Breast epithelium (tissue), 4 donors: ENCODE measurements at regions not wholly inside any gene's neighbourhood (a gene's known extent, or its start where the extent isn't known, plus 50 kb on each side); places are given as distances from the start of the nearest gene placed in this dataset.

ENCODE experiments used
- DNase-seq, 2 donors: peaks; one replicate each; pipeline ENCODE4 v3.0.0-alpha.2; 2019; ENCODE audit warnings: low spot score in 2 of 2
- H3K27ac ChIP-seq, 2 donors: fragments of 200-600 bp; sonication (generic) in 1 of 2; one replicate each; pipeline ENCODE4 v1.5.1; 2016 to 2019; ENCODE audit warnings: mild to moderate bottlenecking in 1 of 2
- H3K27me3 ChIP-seq, 2 donors: fragments of 200-600 bp; sonication (generic) in 1 of 2; one replicate each; pipeline versions ENCODE4 v1.5.1 to v1.6.0; 2017 to 2019; ENCODE audit warnings: control low read depth in 1 of 2, mild to moderate bottlenecking in 1 of 2
- H3K36me3 ChIP-seq: fragments of 200-600 bp; one replicate; pipeline ENCODE4 v1.5.1; 2019
- H3K4me1 ChIP-seq, 2 donors: fragments of 200-600 bp; sonication (generic); one replicate each; pipeline ENCODE4 v1.5.1; 2016 to 2019; ENCODE audit warnings: control low read depth in 1 of 2
- H3K4me3 ChIP-seq, 3 donors: fragments of 200-600 bp; sonication (generic); 1 replicate in 2 of 3; 2 replicates in 1 of 3; pipeline ENCODE4 v1.5.1; 2016 to 2019; ENCODE audit warnings: mild to moderate bottlenecking in 3 of 3, moderate library complexity in 2 of 3
- H3K9me3 ChIP-seq, 2 donors: fragments of 200-600 bp; sonication (generic) in 1 of 2; one replicate each; pipeline ENCODE4 v1.5.1; 2016 to 2019; ENCODE audit warnings: control low read depth in 1 of 2
- CTCF ChIP-seq, 3 donors: fragments of 450-650 bp; IDR thresholded peaks; one replicate each; pipeline ENCODE4 v1.5.1; 2016 to 2017; ENCODE audit warnings: antibody characterized with exemption in 3 of 3, mild to moderate bottlenecking in 3 of 3, moderate library complexity in 3 of 3
- POLR2A ChIP-seq: fragments of 450-650 bp; IDR thresholded peaks from one replicate; pipeline ENCODE4 v1.6.1; 2016; ENCODE audit warnings: antibody characterized with exemption, mild to moderate bottlenecking, moderate library complexity
- POLR2AphosphoS5 ChIP-seq, 3 donors: sonication (generic); formaldehyde crosslinking; IDR thresholded peaks; one replicate each; pipeline ENCODE4 v1.6.1; 2017; ENCODE audit warnings: antibody characterized with exemption in 3 of 3
- intact Hi-C: fragments of 100-400 bp; cut with DNase I; formaldehyde crosslinking; loops from one replicate; pipeline ENCODE4 v1.15.1; 2023; ENCODE audit warnings: low total_unique reads

GRCh38 chr5:26761045-26761444 is 277.3 kb downstream of the CDH9 start:
- H3K36me3 ChIP-seq = no peaks in the 10 kb centered on the region
- H3K27ac ChIP-seq = no peak overlapping the region
- no peaks in the 10 kb centered on the region for H3K4me1 ChIP-seq
- TF ChIP-seq POLR2AphosphoS5 (IDR thresholded peaks at IDR 0.05) = no peak
- no peak for TF ChIP-seq POLR2A
- TF ChIP-seq CTCF (IDR thresholded peaks at IDR 0.05) = no peak
- no peak overlapping the region for H3K4me3 ChIP-seq
- intact Hi-C loops = no loop called here
- DNase-seq = no peak
- H3K27me3 ChIP-seq = no peaks in the 10 kb centered on the region
- H3K9me3 ChIP-seq = no peaks in the 10 kb centered on the region

- no peak overlapping the region for H3K4me3 ChIP-seq
- no peak for DNase-seq
- H3K27me3 ChIP-seq = no peaks in the 10 kb centered on the region
- H3K4me1 ChIP-seq = no peaks in the 10 kb centered on the region
- H3K27ac ChIP-seq = no peak overlapping the region
- no peaks in the 10 kb centered on the region for H3K36me3 ChIP-seq
- intact Hi-C loops = no loop called here
- TF ChIP-seq CTCF (IDR thresholded peaks at IDR 0.05) = no peak
- TF ChIP-seq POLR2A = no peak
- TF ChIP-seq POLR2AphosphoS5 (IDR thresholded peaks at IDR 0.05) = no peak
- no peaks in the 10 kb centered on the region for H3K9me3 ChIP-seq
These were observed 280.4 kb downstream of the CDH9 start for GRCh38 chr5:26757941-26758340.

- Histone ChIP-seq H3K27ac (no peak overlapping the region), H3K27me3 (no peaks in the 10 kb centered on the region), H3K36me3 (no peaks in the 10 kb centered on the region), H3K4me1 (no peaks in the 10 kb centered on the region), H3K9me3 (no peaks in the 10 kb centered on the region), H3K4me3 (no peak overlapping the region)
- TF ChIP-seq POLR2AphosphoS5 (IDR thresholded peaks at IDR 0.05) (no peak), POLR2A (no peak), CTCF (IDR thresholded peaks at IDR 0.05) (no peak)
- no peak for DNase-seq
- intact Hi-C loops = no loop called here
These were observed 288.6 kb downstream of the CDH9 start for GRCh38 chr5:26749829-26750228.

GRCh38 chr5:26740182-26740581 is 298.2 kb downstream of the CDH9 start:
- peaks cover 3% of the 10 kb centered on the region for H3K36me3 ChIP-seq
- no peak overlapping the region for H3K4me3 ChIP-seq
- no peaks in the 10 kb centered on the region for H3K9me3 ChIP-seq
- no peaks in the 10 kb centered on the region for H3K4me1 ChIP-seq
- DNase-seq = no peak
- no peak overlapping the region for H3K27ac ChIP-seq
- TF ChIP-seq CTCF (IDR thresholded peaks at IDR 0.05) (no peak), POLR2AphosphoS5 (IDR thresholded peaks at IDR 0.05) (no peak), POLR2A (no peak)
- H3K27me3 ChIP-seq = no peaks in the 10 kb centered on the region
- intact Hi-C loops = no loop called here

- intact Hi-C loops = no loop called here
- DNase-seq = no peak
- no peak for TF ChIP-seq POLR2A
- no peak for TF ChIP-seq CTCF (IDR thresholded peaks at IDR 0.05)
- no peak for TF ChIP-seq POLR2AphosphoS5 (IDR thresholded peaks at IDR 0.05)
These were observed 300.8 kb downstream of the CDH9 start for GRCh38 chr5:26737348-26738265.

More at GRCh38 chr5:26737348-26738265, 300.8 kb downstream of the CDH9 start:
- no peak overlapping the region for H3K27ac ChIP-seq
- H3K4me1 ChIP-seq = no peaks in the 10 kb centered on the region
- peaks cover 3% of the 10 kb centered on the region for H3K36me3 ChIP-seq
- H3K27me3 ChIP-seq = no peaks in the 10 kb centered on the region
- no peaks in the 10 kb centered on the region for H3K9me3 ChIP-seq
- H3K4me3 ChIP-seq = no peak overlapping the region
